NCI-H82 (cell line): ENCODE measurements at regions not wholly inside any gene's neighbourhood (a gene's known extent, or its start where the extent isn't known, plus 50 kb on each side); places are given as distances from the start of the nearest gene placed in this dataset.
"Not testable (repeated sequence)": the region's sequence is repeated elsewhere in the genome, so short reads cannot be mapped to it uniquely, and the experiment has no call there.

Experiments
- DNase-seq: peaks from one replicate; lab custom pipeline; 2025; lab: John Stamatoyannopoulos, UW

DNA sequence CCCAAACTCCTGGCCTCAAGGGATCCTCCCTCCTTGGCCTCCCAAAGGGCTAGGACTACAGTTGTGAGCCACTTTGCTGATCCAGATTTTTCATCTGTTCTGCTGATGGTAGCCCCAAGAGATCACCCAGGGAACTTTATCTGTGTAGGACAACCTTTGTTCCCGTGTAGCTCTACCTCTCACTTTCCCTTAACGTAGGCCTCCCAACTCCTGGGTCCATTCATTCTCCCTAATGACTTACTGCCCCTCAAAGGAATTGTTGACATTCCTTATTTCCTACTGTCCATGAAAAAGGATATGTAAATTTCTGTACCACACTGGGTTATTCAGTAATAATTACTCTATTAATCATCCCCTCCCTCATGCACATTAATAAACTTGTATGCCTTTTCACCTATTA is 51.0 kb upstream of the PHF24 start:
- no peak for DNase-seq

- peak; percentile 88 for DNase-seq
Measured at GRCh38 chr9:34899535-34900158, 58.4 kb upstream of the PHF24 start.

GRCh38 chr9:34898846-34899245 is 59.2 kb upstream of the PHF24 start:
- no peak for DNase-seq

GRCh38 chr9:34896112-34896511 is 62.0 kb upstream of the PHF24 start:
- peak; percentile 1 for DNase-seq

DNA sequence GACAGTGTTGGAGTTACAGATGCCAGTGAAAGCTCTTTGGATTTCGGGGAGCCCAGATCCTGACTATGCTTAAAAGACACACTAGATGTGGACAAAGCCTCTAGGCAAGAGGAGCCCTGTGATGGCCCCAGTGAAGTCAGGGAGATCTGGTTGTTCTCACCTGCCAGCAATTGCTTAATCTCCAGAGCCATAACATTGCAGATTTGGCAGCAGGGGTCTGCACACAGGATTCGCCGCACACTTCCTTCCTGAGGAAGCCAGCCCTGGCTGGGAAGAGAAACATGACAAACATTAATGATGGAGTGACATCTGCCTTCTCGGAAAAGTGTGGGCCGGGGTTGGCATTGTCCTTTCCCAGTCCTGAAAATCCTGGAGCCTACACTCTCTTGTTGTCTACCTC is 65.2 kb upstream of the PHF24 start:
- DNase-seq = no peak

GRCh38 chr9:34891386-34891785 is 66.7 kb upstream of the PHF24 start:
- no peak for DNase-seq

DNA sequence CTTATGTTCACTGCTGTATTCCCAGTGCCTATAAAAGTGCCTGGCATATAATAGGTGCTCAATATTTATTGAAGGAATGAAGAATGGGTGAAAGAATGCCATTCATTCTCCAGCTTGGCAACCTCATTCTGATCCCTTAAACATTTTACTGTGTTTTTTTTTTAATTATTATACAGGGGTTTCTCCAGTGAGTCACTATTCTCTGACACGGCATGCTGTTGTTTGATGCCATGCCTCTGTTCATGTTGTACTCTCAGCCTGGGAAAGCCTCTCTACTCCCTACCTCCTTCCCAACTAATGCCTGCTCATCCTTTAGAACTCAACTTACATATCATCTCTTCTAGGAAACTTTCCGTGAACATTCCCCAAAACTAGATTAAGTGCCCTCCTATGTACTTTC is 70.2 kb upstream of the PHF24 start:
- no peak for DNase-seq

- no peak for DNase-seq
Measured at GRCh38 chr9:34884747-34885189, 73.3 kb upstream of the PHF24 start.

- DNase-seq = no peak
Measured at GRCh38 chr9:34876096-34876495, 82.0 kb upstream of the PHF24 start.

DNA sequence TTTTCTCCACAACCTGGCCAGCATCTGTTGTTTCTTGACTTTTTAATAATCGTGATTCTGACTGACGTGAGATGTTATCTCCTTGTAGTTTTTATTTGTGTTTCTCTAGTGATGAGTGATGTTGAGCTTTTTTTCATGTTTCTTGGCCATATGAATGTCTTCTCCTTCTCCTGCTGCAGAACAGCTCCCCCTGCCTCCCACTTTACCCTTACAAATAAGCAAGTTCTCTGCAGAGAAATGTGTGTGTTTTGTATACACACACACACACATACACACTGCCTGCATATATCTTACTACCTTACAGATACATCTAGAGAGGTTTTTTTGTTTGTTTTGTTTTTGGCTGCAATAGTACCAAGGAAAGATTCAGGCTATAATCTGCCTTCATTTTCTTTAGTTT is 88.7 kb upstream of the PHF24 start:
- DNase-seq = peak; percentile 3

DNA sequence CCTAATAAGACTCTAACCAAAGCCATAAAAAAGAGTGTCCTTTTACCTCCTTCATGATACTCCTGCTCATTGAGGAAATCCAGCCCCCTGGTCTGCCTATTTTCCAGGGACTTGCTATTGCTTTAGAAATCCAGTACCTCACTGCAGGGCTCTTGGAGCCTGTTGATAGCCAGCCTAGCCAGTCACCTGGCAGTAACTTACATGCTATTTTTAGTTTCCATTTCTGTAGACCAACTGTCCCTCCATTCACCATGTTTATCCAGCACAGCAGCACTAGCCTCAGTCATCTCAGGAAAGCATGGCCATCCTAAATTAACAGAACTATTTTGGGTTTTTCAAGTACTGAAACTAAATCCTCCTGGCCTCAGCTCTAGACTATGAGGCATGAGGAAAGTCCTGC is 91.5 kb upstream of the PHF24 start:
- no peak for DNase-seq

DNA sequence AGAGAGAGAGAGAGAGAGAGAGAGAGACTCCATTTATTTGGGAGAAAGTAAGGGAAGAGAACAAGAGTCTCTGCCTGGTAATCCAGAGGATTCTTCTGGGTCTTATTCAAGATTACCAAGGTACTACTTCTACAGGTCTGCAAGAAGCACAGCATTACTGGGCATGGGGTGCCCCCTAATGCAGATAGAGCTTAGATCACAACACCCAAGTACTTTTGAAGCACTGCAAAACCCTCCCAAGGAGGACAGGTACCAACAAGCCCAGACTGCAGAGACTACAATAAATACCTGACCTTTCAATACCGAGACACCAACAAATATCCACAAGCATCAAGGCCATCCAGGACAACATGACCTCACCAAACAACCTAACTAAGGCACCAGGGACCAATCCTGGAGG is 94.7 kb upstream of the PHF24 start:
- DNase-seq = no peak

DNA sequence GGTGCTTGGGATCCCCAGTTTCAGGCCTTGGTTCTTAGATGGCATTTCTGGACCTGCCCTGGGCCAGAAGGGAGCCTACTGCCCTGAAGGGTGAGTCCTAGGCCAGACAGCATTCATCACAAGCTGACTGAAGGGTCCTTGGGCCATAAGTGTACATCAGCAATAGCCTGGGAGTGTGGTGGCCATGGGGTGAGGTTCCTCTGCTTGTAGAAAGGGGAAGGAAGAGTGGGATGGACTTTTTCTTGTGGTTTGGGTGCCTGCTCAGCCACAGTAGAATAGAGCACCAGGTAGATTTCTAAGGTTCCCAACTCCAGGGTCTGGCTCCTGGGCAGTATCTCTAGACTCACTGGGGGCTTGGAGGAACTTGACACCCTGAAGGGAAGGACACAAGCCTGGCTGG is 95.2 kb upstream of the PHF24 start:
- DNase-seq = no peak

DNA sequence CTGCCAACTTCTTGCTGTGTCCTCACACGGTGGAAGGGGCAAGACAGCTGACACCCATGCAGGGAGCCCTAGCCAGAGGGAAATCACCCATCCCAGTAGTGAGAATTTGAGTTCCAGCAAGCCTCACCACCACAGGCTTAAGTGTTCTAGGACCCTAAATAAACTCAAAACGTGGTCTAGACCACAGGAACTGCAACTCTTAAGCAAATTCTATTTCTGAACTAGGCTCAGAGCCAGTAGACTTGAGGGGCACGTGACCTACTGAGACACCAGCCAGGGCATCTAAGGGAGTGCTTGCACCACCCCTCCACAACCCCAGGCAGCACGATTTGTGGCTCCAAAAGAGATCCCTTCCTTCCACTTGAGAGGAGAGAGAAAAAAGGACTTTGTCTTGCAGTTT is 96.0 kb upstream of the PHF24 start:
- no peak for DNase-seq

DNA sequence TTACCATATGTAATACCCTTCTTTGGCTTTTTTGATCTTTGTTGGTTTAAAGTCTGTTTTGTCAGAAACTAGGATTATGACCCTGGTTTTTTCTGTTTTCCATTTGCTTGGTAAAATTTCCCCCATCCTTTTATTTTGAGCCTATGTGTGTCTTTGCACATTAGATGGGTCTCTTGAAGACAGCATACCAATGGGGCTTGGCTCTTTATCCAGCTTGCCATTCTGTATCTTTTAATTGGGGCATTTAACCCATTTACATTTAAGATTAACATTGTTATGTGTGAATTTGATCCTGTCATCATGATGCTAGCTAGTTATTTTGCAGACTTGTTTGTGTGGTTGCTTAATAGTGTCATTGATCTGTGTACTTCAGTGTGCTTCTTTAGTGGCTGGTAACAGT is 103.1 kb upstream of the PHF24 start:
- not testable (repeated sequence) for DNase-seq

DNA sequence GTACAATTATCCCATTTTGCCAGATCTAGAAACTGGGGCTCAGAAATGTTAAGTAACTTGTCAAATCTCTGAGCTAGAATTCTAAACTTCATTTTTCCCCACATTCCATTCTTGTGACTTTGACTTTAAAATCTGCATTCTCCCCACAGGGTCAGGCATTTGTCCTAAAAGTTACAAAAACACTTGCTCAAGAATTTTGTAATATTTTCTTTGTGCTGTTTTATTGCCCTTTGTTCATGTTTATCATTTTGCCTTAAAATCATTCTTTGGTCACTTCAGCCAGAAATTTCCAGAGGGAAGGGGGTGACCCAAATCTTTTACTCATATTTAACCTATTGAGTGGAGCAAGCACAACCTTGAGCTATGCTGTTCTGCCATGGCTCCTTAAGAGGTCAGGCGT is 120.1 kb upstream of the CCL21 start:
- DNase-seq = no peak

DNA sequence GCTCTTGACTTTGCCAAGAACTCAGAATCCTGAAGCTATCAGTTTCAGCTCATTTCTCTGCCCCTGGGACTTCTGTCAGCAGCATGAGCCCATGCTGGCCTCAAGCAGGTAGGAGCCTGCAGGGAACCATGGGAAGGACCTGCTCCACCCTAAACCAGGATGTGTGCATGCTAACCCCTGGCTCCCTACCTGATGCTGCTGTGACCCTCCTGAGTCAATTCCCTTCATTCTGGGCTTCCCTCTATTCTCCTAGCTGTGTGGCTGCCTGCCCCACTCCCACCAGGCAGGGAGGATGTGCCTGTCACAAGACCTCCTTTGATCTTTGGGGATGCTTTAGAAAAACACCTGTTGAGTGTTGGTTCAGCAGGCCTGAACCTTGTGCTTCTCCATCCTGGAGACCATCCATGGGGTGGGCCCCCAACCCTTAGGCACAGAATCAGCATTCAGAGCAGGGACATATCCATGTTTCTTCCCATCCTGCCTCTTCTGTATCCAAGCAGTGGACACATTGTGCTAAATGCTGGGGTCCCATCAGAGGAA is 117.1 kb upstream of the CCL21 start:
- DNase-seq = no peak

GRCh38 chr9:34825775-34826174 is 115.8 kb upstream of the CCL21 start:
- no peak for DNase-seq

DNA sequence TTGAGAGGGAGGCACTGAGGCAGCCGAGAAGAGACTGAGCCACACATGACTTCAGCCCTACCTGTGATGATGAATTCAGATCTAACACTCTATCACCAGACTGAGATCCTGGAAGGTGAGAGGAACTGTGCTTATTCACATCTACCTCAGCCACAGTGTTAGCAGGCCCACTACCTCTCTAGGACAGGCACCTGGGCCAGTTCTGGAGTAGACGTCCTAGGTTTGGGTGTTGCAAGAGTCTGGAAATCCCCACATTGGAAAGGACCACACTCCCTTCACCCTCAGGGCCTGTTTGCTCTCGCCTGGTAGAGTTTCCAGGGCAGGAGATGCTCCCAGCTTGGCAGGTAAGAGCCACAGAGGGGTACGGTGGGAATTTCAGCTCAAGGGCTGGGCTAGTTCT is 113.8 kb upstream of the CCL21 start:
- DNase-seq = no peak

- DNase-seq = no peak
Measured at GRCh38 chr9:34810187-34810524, 100.2 kb upstream of the CCL21 start.

DNA sequence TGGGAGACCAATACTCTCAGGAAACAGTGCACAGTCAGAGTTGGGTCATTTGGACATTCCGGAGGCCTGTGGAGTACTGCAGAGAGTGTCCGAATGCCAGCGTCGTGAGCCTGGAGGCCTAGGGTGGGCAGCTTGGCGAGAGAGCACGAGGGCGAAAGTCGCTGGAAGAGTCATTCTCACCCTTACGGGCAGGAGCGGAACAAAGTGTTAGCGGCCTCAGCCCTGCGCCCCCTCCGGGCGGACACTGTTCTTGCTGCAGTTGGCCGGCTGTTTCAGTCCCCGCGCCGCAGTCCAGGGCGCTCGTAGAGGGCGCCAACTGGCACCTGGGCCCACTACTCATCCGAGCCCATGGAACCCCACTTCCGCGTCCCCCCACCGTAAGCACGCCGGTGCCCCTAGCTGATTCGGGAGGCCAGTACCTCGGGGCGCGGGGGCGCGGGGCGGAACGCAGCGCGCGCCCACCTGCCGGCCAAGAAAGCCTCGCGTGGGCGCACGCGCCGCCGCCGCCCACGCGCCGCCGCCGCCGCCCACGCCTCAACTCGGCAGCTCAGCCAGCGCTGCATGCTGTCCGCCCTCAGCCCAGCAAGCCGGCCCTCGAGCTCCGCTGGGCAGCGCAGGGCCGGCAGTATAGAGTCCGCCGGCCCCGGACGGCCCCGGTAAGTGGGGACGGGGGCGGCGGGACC is 99.7 kb upstream of the CCL21 start:
- no peak for DNase-seq

GRCh38 chr9:34802916-34803315 is 93.0 kb upstream of the CCL21 start:
- no peak for DNase-seq

DNA sequence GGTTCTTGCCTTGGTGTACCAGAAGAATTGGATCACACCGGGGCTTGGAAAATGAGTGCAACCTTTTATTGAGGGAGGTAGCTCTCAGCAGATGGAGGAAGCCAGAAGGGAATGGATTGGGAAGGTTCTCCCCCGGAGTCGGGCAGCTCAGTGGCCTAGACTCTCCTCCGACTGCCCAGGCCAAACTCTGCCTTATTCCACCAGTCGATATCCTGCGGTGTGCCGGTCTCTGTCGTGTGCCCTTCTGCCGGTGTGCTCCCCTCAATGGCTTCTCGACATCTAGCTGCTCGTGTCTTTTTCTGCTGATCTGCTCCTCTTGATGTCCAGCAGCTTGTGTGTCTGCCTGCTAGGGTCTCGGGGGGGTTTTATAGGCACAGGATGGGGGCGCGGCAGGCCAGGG is 87.4 kb upstream of the CCL21 start:
- DNase-seq = no peak

- DNase-seq = peak; percentile 23
Measured at GRCh38 chr9:34796924-34797323, 87.0 kb upstream of the CCL21 start.
